K562 (cell line): ENCODE measurements at regions not wholly inside any gene's neighbourhood (a gene's known extent, or its start where the extent isn't known, plus 50 kb on each side); places are given as distances from the start of the nearest gene placed in this dataset.
"Not testable (repeated sequence)": the region's sequence is repeated elsewhere in the genome, so short reads cannot be mapped to it uniquely, and the experiment has no call there.

ENCODE experiments used
- CHD2 ChIP-seq: IDR thresholded peaks from 2 replicates; pipeline ENCODE4 v1.6.1; 2011; ENCODE audit warnings: low read depth, low read length
- EZH2 ChIP-seq: IDR thresholded peaks from 2 replicates; pipeline ENCODE4 v1.6.1; 2012; ENCODE audit warnings: low read depth, mild to moderate bottlenecking, inconsistent platforms, low read length, borderline replicate concordance
- KDM1A ChIP-seq, 2 experiments: fragments of 450-650 bp; IDR thresholded peaks; 2 replicates each; pipeline ENCODE4 v1.6.1; 2016; ENCODE audit warnings: mild to moderate bottlenecking in 2 of 2
- MAFK ChIP-seq: IDR thresholded peaks from 2 replicates; pipeline ENCODE4 v1.6.1; 2011; ENCODE audit warnings: low read length, improper control_type of control experiment
- NCOA2 ChIP-seq, 2 experiments: fragments of 450-650 bp; IDR thresholded peaks; 2 replicates each; pipeline ENCODE4 v1.6.1; 2018; ENCODE audit warnings: mild to moderate bottlenecking in 2 of 2, moderate library complexity in 1 of 2; ENCODE audit not compliant: partially characterized antibody in 2 of 2
- PTRF ChIP-seq: fragments of 450-650 bp; IDR thresholded peaks from 2 replicates; pipeline ENCODE4 v1.6.1; 2016; ENCODE audit warnings: mild to moderate bottlenecking, missing genetic modification characterization, missing compliant biosample characterization
- RB1 ChIP-seq: fragments of 450-650 bp; IDR thresholded peaks from 2 replicates; pipeline ENCODE4 v1.6.1; 2017; ENCODE audit warnings: low read depth, mild to moderate bottlenecking
- ZNF23 ChIP-seq: fragments of 250-450 bp; sonication (Bioruptor Pico); IDR thresholded peaks from 2 replicates; pipeline ENCODE4 v1.4.0; 2020; ENCODE audit warnings: mild to moderate bottlenecking
- ZNF274 ChIP-seq: IDR thresholded peaks from 2 replicates; pipeline ENCODE4 v1.6.1; 2011; ENCODE audit warnings: low read depth, mild to moderate bottlenecking, low read length, moderate library complexity, borderline replicate concordance
- TF ChIP-seq, protein P1 (sequence below), 3 experiments: IDR thresholded peaks in 2 of 3; conservative IDR thresholded peaks in 1 of 3; 2 replicates each; pipeline ENCODE4 v1.5.1; 2011 to 2012; ENCODE audit warnings: low read length in 3 of 3, mild to moderate bottlenecking in 3 of 3, control low read depth in 2 of 3, improper control_type of control experiment in 1 of 3, inconsistent platforms in 1 of 3, low read depth in 1 of 3, mixed read lengths in 1 of 3, moderate library complexity in 1 of 3; ENCODE audit not compliant: insufficient read depth in 2 of 3
- TF ChIP-seq, protein P2 (sequence below): sonication (generic); formaldehyde crosslinking; IDR thresholded peaks from 2 replicates; pipeline ENCODE4 v1.5.0; 2020; ENCODE audit warnings: missing genetic modification reagents
- TF ChIP-seq, protein P3 (sequence below): sonication (generic); formaldehyde crosslinking; IDR thresholded peaks from 2 replicates; pipeline ENCODE4 v1.8.1; 2023; ENCODE audit warnings: mild to moderate bottlenecking, missing genetic modification reagents

DNA sequence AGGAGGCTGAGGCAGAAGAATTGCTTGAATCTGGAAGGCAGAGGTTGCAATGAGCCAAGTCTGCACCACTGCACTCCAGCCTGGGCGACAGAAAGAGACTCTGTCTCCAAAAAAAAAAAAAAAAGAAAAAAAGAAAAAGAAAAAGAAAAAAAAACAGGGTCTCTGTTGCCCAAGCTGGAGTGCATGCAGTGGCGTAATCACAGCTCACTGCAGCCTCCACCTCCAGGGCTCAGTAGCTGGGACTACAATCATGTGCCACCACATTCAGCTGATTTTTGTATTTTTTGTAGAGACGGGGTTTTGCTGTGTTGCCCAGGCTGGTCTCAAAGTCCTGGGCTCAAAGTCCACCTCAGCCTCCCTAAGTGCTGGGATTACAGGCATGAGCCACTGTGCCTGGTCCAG, 94.0 kb upstream of the SERTAD2 start:
- TF ChIP-seq NCOA2 (IDR thresholded peaks at IDR 0.05; ENCODE audit: partially characterized antibody in 2 of 2); MAFK; EZH2; RB1; KDM1A (IDR thresholded peaks at IDR 0.05); PTRF (tag); ZNF274; ZNF23 (CRISPR knock-in tag); CHD2: not testable (repeated sequence)
- TF ChIP-seq, protein P1, sequence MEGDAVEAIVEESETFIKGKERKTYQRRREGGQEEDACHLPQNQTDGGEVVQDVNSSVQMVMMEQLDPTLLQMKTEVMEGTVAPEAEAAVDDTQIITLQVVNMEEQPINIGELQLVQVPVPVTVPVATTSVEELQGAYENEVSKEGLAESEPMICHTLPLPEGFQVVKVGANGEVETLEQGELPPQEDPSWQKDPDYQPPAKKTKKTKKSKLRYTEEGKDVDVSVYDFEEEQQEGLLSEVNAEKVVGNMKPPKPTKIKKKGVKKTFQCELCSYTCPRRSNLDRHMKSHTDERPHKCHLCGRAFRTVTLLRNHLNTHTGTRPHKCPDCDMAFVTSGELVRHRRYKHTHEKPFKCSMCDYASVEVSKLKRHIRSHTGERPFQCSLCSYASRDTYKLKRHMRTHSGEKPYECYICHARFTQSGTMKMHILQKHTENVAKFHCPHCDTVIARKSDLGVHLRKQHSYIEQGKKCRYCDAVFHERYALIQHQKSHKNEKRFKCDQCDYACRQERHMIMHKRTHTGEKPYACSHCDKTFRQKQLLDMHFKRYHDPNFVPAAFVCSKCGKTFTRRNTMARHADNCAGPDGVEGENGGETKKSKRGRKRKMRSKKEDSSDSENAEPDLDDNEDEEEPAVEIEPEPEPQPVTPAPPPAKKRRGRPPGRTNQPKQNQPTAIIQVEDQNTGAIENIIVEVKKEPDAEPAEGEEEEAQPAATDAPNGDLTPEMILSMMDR (IDR thresholded peaks at IDR 0.05 in 2 of 3, conservative IDR thresholded peaks at IDR 0.05 in 1 of 3; ENCODE audit: insufficient read depth in 2 of 3, low read depth in 1 of 3, low read length in 3 of 3) = not testable (repeated sequence)
- TF ChIP-seq, protein P2, sequence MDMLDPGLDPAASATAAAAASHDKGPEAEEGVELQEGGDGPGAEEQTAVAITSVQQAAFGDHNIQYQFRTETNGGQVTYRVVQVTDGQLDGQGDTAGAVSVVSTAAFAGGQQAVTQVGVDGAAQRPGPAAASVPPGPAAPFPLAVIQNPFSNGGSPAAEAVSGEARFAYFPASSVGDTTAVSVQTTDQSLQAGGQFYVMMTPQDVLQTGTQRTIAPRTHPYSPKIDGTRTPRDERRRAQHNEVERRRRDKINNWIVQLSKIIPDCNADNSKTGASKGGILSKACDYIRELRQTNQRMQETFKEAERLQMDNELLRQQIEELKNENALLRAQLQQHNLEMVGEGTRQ (CRISPR knock-in tag) = not testable (repeated sequence)
- TF ChIP-seq, protein P3, sequence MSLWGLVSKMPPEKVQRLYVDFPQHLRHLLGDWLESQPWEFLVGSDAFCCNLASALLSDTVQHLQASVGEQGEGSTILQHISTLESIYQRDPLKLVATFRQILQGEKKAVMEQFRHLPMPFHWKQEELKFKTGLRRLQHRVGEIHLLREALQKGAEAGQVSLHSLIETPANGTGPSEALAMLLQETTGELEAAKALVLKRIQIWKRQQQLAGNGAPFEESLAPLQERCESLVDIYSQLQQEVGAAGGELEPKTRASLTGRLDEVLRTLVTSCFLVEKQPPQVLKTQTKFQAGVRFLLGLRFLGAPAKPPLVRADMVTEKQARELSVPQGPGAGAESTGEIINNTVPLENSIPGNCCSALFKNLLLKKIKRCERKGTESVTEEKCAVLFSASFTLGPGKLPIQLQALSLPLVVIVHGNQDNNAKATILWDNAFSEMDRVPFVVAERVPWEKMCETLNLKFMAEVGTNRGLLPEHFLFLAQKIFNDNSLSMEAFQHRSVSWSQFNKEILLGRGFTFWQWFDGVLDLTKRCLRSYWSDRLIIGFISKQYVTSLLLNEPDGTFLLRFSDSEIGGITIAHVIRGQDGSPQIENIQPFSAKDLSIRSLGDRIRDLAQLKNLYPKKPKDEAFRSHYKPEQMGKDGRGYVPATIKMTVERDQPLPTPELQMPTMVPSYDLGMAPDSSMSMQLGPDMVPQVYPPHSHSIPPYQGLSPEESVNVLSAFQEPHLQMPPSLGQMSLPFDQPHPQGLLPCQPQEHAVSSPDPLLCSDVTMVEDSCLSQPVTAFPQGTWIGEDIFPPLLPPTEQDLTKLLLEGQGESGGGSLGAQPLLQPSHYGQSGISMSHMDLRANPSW (CRISPR knock-in tag) = not testable (repeated sequence)
